Tibial nerve (tissue), 4 donors: ENCODE measurements at regions not wholly inside any gene's neighbourhood (a gene's known extent, or its start where the extent isn't known, plus 50 kb on each side); places are given as distances from the start of the nearest gene placed in this dataset.

Source experiments
- DNase-seq, 2 donors: peaks; one replicate each; pipeline ENCODE4 v3.0.0-alpha.2; 2019; ENCODE audit warnings: low spot score in 2 of 2
- H3K27ac ChIP-seq, 4 donors: fragments of 200-600 bp; sonication (generic) in 3 of 4; one replicate each; pipeline ENCODE4 v1.5.1; 2017 to 2019; ENCODE audit warnings: mild to moderate bottlenecking in 1 of 4
- H3K27me3 ChIP-seq, 2 donors: fragments of 200-600 bp; sonication (generic) in 1 of 2; one replicate each; pipeline versions ENCODE4 v1.5.1 to v1.6.0; 2017 to 2019
- H3K36me3 ChIP-seq, 3 donors: fragments of 200-600 bp; sonication (generic); one replicate each; pipeline ENCODE4 v1.5.1; 2018 to 2019
- H3K4me1 ChIP-seq, 4 donors: fragments of 200-600 bp; sonication (generic) in 3 of 4; one replicate each; pipeline ENCODE4 v1.5.1; 2017 to 2019
- H3K4me3 ChIP-seq, 4 donors: fragments of 200-600 bp; sonication (generic) in 3 of 4; one replicate each; pipeline ENCODE4 v1.5.1; 2017 to 2019; ENCODE audit warnings: mild to moderate bottlenecking in 1 of 4, moderate library complexity in 1 of 4
- H3K9me3 ChIP-seq, 4 donors: fragments of 200-600 bp; sonication (generic) in 3 of 4; one replicate each; pipeline ENCODE4 v1.5.1; 2017 to 2019
- CTCF ChIP-seq, 5 experiments: fragments of 200-600 bp in 3 of 5; fragments of 450-650 bp in 2 of 5; sonication (generic) in 3 of 5; IDR thresholded peaks; one replicate each; pipeline ENCODE4 v1.5.1; 2016 to 2019; ENCODE audit warnings: antibody characterized with exemption in 5 of 5, mild to moderate bottlenecking in 3 of 5, moderate library complexity in 2 of 5
- EP300 ChIP-seq, 2 donors: sonication (generic); formaldehyde crosslinking; IDR thresholded peaks; one replicate each; pipeline ENCODE4 v1.6.1; 2017; ENCODE audit warnings: antibody characterized with exemption in 2 of 2, mild to moderate bottlenecking in 1 of 2
- POLR2A ChIP-seq, 2 donors: fragments of 450-650 bp; IDR thresholded peaks; one replicate each; pipeline ENCODE4 v1.6.1; 2017; ENCODE audit warnings: antibody characterized with exemption in 2 of 2, mild to moderate bottlenecking in 2 of 2, moderate library complexity in 2 of 2
- WGBS, 2 donors: methylation state at CpG; one replicate each; pipeline ENCODE4 v1.1.5; 2018; 5-methylcytosine and 5-hydroxymethylcytosine counted together

GRCh38 chr9:636931-637591 is 204.4 kb upstream of the DMRT1 start:
- no peak for DNase-seq
- no peaks in the 10 kb centered on the region for H3K36me3 ChIP-seq
- no peak for TF ChIP-seq CTCF (IDR thresholded peaks at IDR 0.05)
- TF ChIP-seq POLR2A (IDR thresholded peaks at IDR 0.05) = no peak
- TF ChIP-seq EP300 (IDR thresholded peaks at IDR 0.05) = no peak
- no peak overlapping the region for H3K4me3 ChIP-seq
- H3K9me3 ChIP-seq = no peaks in the 10 kb centered on the region
- 83 to 86% methylated on average over 1 of the region's 1 CpG for WGBS, 2 donors
- no peak overlapping the region for H3K27ac ChIP-seq
- H3K27me3 ChIP-seq = no peaks in the 10 kb centered on the region
- peaks cover 0 to 3% (median under 1%) of the 10 kb centered on the region in 4 donors for H3K4me1 ChIP-seq

GRCh38 chr9:638152-638551 is 203.3 kb upstream of the DMRT1 start:
- no peaks in the 10 kb centered on the region for H3K9me3 ChIP-seq
- no peak overlapping the region for H3K27ac ChIP-seq
- 75 to 83% methylated on average over 3 of the region's 3 CpGs for WGBS, 2 donors
- peaks cover 0 to 11% (median 2%) of the 10 kb centered on the region in 4 donors for H3K4me1 ChIP-seq
- no peak overlapping the region for H3K4me3 ChIP-seq
- TF ChIP-seq CTCF (IDR thresholded peaks at IDR 0.05) (no peak), POLR2A (IDR thresholded peaks at IDR 0.05) (no peak), EP300 (IDR thresholded peaks at IDR 0.05) (no peak)
- DNase-seq = no peak
- no peaks in the 10 kb centered on the region for H3K36me3 ChIP-seq
- H3K27me3 ChIP-seq = no peaks in the 10 kb centered on the region

GRCh38 chr9:642014-642413 is 199.5 kb upstream of the DMRT1 start:
- Histone ChIP-seq H3K4me3 (no peak overlapping the region), H3K4me1 (peaks cover 0 to 11% (median 2%) of the 10 kb centered on the region in 4 donors), H3K27me3 (no peaks in the 10 kb centered on the region), H3K27ac (peak overlapping the region in 1 of 4 donors; percentile 11), H3K9me3 (no peaks in the 10 kb centered on the region), H3K36me3 (no peaks in the 10 kb centered on the region)
- 42 to 44% methylated on average over 6 of the region's 6 CpGs for WGBS, 2 donors
- TF ChIP-seq POLR2A (IDR thresholded peaks at IDR 0.05) (no peak), EP300 (IDR thresholded peaks at IDR 0.05) (no peak), CTCF (IDR thresholded peaks at IDR 0.05) (no peak)
- DNase-seq = no peak

- H3K9me3 ChIP-seq = no peaks in the 10 kb centered on the region
- WGBS, 2 donors = 94 to 95% methylated on average over 5 of the region's 5 CpGs
Measured at GRCh38 chr9:643966-644365, 197.5 kb upstream of the DMRT1 start.

More at GRCh38 chr9:643966-644365, 197.5 kb upstream of the DMRT1 start:
- H3K4me3 ChIP-seq = no peak overlapping the region
- no peak for TF ChIP-seq EP300 (IDR thresholded peaks at IDR 0.05)
- TF ChIP-seq CTCF (IDR thresholded peaks at IDR 0.05) = no peak
- TF ChIP-seq POLR2A (IDR thresholded peaks at IDR 0.05) = no peak
- H3K27ac ChIP-seq = no peak overlapping the region
- DNase-seq = no peak
- H3K27me3 ChIP-seq = no peaks in the 10 kb centered on the region
- no peaks in the 10 kb centered on the region for H3K36me3 ChIP-seq
- peaks cover 0 to 11% (median 2%) of the 10 kb centered on the region in 4 donors for H3K4me1 ChIP-seq
